ENCODE measurements at regions not wholly inside any gene's neighbourhood (a gene's known extent, or its start where the extent isn't known, plus 50 kb on each side); places are given as distances from the start of the nearest gene placed in this dataset.
A peak's percentile ranks its signal among the peaks of the same experiment; 100 is the strongest.
"Not testable (repeated sequence)": the region's sequence is repeated elsewhere in the genome, so short reads cannot be mapped to it uniquely, and the experiment has no call there.

- no peak for DNase-seq (ENCODE audit: low read depth)
These were observed 393.9 kb upstream of the RGS6 start for GRCh38 chr14:71538288-71538687.

DNA sequence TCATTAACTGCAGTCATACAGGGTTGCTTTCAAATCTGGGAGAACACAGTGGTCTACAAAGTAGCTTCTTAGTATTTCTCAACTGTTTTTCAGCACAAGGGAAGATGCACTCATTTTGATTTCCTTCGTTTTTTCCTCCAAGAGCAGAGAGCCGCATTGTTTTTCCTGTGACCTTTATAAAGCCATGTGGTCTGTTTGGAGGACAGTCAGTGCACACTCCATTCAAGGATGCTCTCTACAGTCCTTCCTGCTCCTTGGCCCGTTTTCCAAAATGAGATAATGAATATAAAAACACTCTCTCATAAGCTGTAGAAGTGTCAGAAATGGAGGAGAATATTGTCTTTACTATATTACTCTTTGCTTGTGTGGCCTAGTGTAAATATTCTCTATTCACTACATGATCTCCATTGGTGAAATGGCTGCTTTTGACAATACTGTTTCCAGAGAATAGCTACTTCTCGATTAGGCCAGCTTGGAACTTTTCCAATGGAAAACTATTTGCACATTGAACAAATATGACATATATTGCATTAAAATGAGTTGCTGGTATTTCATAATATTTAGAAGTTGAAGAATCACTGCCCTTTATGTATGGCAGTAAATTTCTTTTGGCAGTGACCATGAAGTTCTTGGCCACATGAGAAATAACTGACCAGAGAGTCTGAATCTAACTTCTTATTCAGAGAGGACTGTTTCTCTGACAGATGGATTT is 393.1 kb upstream of the RGS6 start:
- DNase-seq (ENCODE audit: low read depth) = peak; percentile 57

DNA sequence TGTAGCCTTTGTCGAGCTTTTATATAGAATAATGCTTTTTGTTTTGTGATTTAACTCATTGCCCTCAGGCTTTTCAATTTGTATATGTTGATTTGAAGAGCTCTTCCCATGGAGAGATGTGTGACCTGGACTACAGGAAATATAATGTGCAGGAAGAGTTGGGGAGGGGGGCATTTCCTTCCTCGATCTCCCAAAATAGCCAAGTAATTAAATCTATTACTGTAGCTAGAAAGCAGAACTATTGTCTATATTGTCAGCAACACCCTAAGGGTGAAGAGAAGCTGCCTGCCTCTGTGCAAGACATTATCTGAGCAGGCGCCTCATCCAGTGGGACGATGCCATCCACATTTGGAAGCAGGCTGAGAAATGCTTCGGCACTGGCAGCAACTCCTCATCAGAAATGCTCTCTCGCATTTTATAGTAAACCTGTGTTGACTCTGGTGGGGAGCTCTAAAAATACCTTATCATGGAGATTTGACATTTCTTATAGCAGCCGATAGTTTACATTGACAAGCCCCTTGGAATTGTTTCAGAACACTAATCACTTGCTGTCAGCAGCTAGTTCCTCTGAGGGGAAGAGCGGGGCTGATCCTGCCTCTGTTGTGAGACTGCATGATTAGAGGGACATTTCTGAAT is 392.5 kb upstream of the RGS6 start:
- no peak for DNase-seq (ENCODE audit: low read depth)

DNA sequence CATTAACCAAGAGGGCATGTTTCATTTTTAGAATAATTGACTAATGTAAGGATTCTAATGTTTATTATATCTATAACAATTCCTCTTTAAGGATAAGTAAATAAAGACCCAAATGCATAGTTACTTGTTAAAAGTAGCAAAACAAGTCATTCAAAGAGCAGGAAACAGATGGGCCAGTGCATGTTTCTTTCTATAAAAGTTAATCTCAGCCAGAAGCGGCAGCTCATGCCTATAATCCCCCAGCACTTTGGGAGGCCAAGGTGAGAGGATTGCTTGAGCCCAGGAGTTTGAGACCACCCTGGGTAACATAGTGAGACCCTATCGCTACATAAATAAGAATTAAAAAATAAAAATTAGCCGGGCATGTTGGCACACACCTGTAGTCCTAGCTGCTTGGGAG is 391.0 kb upstream of the RGS6 start:
- no peak for DNase-seq (ENCODE audit: low read depth)

GRCh38 chr14:71541973-71542690 is 390.1 kb upstream of the RGS6 start:
- no peak for DNase-seq (ENCODE audit: low read depth)

GRCh38 chr14:71549421-71550050 is 382.7 kb upstream of the RGS6 start:
- DNase-seq (ENCODE audit: low read depth) = no peak

DNA sequence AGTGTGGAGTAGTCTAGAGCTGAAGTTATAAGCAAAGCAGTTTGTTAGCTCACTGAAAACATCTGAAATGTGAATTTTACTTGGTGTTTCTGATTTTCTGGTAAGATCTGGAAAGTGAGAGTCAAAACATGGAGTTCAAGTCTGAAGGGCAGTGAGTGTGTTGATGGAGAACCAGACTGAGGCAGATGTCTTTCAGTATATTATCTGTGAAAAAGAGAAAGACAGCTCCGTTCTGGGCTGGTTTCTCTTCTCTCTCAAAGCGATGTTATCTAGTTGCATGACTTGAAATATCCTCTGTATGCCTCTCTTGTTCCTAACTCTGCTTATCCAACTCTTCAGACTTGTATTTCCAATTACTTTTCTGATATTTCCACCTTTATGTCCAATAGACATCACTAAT is 381.9 kb upstream of the RGS6 start:
- DNase-seq (ENCODE audit: low read depth) = no peak

GRCh38 chr14:71551291-71551950 is 380.8 kb upstream of the RGS6 start:
- DNase-seq (ENCODE audit: low read depth) = peak; percentile 32

GRCh38 chr14:71552809-71553208 is 379.4 kb upstream of the RGS6 start:
- DNase-seq (ENCODE audit: low read depth) = no peak

- DNase-seq (ENCODE audit: low read depth) = no peak
These were observed 378.4 kb upstream of the RGS6 start for GRCh38 chr14:71553779-71554178.

DNA sequence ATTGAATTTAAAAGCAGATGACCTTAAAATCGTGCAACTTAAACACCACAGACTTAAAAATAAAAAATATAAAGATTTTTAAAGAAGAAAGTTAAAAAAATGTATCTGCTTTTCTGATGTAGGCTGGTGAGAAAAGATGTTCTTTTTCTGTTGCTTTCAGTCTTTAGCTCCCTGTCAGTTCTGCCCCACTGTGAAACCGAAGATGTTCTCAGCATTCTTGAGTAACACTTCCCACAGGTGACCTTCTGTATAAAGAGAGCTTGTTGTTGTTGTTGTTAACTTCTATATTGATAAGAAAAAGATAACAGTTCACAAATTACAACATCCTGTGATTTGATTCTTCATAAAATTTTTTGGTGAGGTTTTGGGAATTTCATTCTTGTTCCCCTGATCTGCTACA is 377.9 kb upstream of the RGS6 start:
- no peak for DNase-seq (ENCODE audit: low read depth)

DNA sequence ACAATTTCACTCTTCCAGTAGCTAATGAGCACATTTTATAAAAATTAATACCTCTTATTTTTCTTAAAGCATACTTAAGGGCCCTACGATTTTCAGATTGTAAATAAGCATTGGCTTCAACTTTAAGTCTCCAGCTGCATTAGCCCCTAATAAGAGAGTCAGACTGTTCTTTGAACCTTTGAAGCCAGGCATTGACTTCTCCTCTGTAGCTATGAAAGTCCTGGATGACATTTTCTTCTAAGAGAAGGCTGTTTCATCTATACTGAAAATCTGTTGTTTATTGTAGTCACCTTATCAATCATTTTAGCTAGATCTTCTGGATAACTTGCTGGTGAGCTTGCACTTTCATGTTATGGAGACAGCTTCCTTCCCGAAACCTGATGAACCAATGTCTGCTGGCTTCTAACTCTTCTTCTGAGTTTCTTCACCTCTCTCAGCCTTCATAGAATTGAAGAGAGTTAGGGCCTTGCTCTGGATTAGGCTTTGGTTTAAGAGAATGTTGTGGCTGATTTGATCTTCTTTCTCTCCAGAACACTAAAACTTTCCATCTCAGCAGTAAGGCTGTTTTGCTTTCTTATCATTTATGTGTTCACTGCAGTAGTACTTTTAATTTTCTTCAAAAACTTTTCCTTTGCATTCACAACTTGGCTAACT is 377.1 kb upstream of the RGS6 start:
- DNase-seq (ENCODE audit: low read depth) = no peak

GRCh38 chr14:71555654-71556559 is 376.3 kb upstream of the RGS6 start:
- no peak for DNase-seq (ENCODE audit: low read depth)

- DNase-seq (ENCODE audit: low read depth) = no peak
These were observed 375.5 kb upstream of the RGS6 start for GRCh38 chr14:71556730-71557129.

- no peak for DNase-seq (ENCODE audit: low read depth)
These were observed 374.9 kb upstream of the RGS6 start for GRCh38 chr14:71557351-71557750.

DNA sequence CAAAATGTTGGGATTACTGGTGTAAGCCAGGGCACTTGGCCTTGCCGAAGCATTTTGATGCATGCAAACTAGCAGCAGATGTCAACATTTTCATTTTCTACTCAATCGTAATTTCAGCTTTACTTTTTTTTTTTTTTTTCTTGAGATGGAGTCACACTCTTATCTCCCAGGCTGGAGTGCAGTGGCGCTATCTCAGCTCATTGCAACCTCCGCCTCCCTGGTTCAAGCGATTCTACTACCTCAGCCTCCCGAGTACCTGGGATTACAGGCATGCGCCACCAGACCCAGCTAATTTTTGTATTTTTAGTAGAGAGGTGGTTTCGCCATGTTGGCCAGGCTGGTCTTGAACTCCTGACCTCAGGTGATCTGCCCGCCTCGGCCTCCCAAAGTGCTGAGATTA is 373.3 kb upstream of the RGS6 start:
- not testable (repeated sequence) for DNase-seq (ENCODE audit: low read depth)

- no peak for DNase-seq (ENCODE audit: low read depth)
These were observed 371.5 kb upstream of the RGS6 start for GRCh38 chr14:71560751-71561150.

- no peak for DNase-seq (ENCODE audit: low read depth)
These were observed 368.6 kb upstream of the RGS6 start for GRCh38 chr14:71563492-71564153.

GRCh38 chr14:71566276-71566675 is 366.0 kb upstream of the RGS6 start:
- no peak for DNase-seq (ENCODE audit: low read depth)

DNA sequence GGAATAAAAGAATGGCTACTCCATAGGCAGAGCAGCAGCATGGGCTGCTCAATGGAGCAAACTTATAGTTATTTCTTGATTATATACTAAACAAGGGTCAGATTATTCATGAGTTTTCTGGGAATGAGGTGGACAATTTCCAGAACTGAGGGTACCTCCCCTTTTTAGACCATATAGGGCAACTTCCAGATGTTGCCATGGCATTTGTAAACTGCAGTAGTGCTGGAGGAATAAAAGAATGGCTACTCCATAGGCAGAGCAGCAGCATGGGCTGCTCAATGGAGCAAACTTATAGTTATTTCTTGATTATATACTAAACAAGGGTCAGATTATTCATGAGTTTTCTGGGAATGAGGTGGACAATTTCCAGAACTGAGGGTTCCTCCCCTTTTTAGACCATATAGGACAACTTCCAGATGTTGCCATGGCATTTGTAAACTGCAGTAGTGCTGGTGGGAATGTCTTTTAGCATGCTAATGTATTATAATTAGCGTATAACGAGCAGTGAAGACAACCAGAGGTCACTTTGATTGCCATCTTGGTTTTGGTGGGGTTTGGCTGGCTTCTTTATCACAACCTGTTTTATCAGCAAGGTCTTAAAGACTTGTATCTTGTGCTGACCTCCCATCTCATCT is 364.6 kb upstream of the RGS6 start:
- DNase-seq (ENCODE audit: low read depth) = not testable (repeated sequence)
